Neural progenitor cell (in vitro differentiated cells): ENCODE measurements at regions not wholly inside any gene's neighbourhood (a gene's known extent, or its start where the extent isn't known, plus 50 kb on each side); places are given as distances from the start of the nearest gene placed in this dataset.

Source experiments
- DNase-seq: peaks from one replicate; pipeline ENCODE4 v3.0.0-alpha.2; 2016; ENCODE audit warnings: low spot score
- H2AFZ ChIP-seq: fragments of 200-600 bp; sonication (generic); replicated peaks from 2 replicates; pipeline ENCODE4 v1.6.1; 2016; ENCODE audit warnings: antibody characterized with exemption
- H3F3A ChIP-seq: fragments of 200-600 bp; sonication (generic); 2 replicates; pipeline ENCODE4 v1.6.1; 2016; ENCODE audit warnings: antibody characterized with exemption, low read depth
- H3K27ac ChIP-seq: fragments of 200-600 bp; sonication (generic); 2 replicates; pipeline ENCODE4 v1.5.1; 2016; ENCODE audit warnings: mild to moderate bottlenecking
- H3K27me3 ChIP-seq: fragments of 200-600 bp; sonication (generic); 2 replicates; pipeline ENCODE4 v1.6.1; 2016; ENCODE audit warnings: mild to moderate bottlenecking, moderate library complexity
- H3K36me3 ChIP-seq: fragments of 200-600 bp; sonication (generic); 2 replicates; pipeline ENCODE4 v1.5.1; 2016
- H3K4me1 ChIP-seq: fragments of 200-600 bp; sonication (generic); 2 replicates; pipeline ENCODE4 v1.6.1; 2016; ENCODE audit warnings: mixed run types
- H3K4me2 ChIP-seq: fragments of 200-600 bp; sonication (generic); 2 replicates; pipeline ENCODE4 v1.6.1; 2016
- H3K4me3 ChIP-seq: fragments of 200-600 bp; sonication (generic); 2 replicates; pipeline ENCODE4 v1.5.1; 2016
- H3K79me2 ChIP-seq: fragments of 200-600 bp; sonication (generic); 2 replicates; pipeline ENCODE4 v1.6.1; 2016; ENCODE audit warnings: low read depth
- H3K9ac ChIP-seq: fragments of 200-600 bp; sonication (generic); 2 replicates; pipeline ENCODE4 v1.6.1; 2016
- H3K9me3 ChIP-seq: fragments of 200-600 bp; sonication (generic); 2 replicates; pipeline ENCODE4 v1.5.1; 2016; ENCODE audit warnings: low read depth
- H4K20me1 ChIP-seq: fragments of 200-600 bp; sonication (generic); 2 replicates; pipeline ENCODE4 v1.6.1; 2016; ENCODE audit warnings: low read depth
- H3K27ac Mint-ChIP-seq: 3 replicates; pipeline ENCODE4 v1.8.0; 2021; ENCODE audit warnings: mixed read lengths
- H3K27me3 Mint-ChIP-seq: 2 replicates; pipeline ENCODE4 v1.8.0; 2022; ENCODE audit warnings: low read depth, mild to moderate bottlenecking, inconsistent platforms, moderate library complexity, mixed read lengths; ENCODE audit not compliant: insufficient read depth
- H3K36me3 Mint-ChIP-seq: 3 replicates; pipeline ENCODE4 v1.8.0; 2021; ENCODE audit warnings: mixed read lengths
- H3K4me1 Mint-ChIP-seq: 3 replicates; pipeline ENCODE4 v1.8.0; 2021; ENCODE audit warnings: mixed read lengths
- H3K4me3 Mint-ChIP-seq: 3 replicates; pipeline ENCODE4 v1.8.0; 2021; ENCODE audit warnings: mild to moderate bottlenecking, moderate library complexity, mixed read lengths
- H3K9me3 Mint-ChIP-seq: 3 replicates; pipeline ENCODE4 v1.8.0; 2020; ENCODE audit warnings: mixed read lengths
- CTCF ChIP-seq: fragments of 200-600 bp; sonication (generic); IDR thresholded peaks from 2 replicates; pipeline ENCODE4 v1.5.1; 2017; ENCODE audit warnings: antibody characterized with exemption, mild to moderate bottlenecking
- EZH2 ChIP-seq: fragments of 200-600 bp; sonication (generic); IDR thresholded peaks from 2 replicates; pipeline ENCODE4 v1.6.1; 2017; ENCODE audit warnings: antibody characterized with exemption, mild to moderate bottlenecking, moderate library complexity
- EZH2phosphoT487 ChIP-seq: fragments of 200-600 bp; sonication (generic); IDR thresholded peaks from 2 replicates; pipeline ENCODE4 v1.6.1; 2017; ENCODE audit warnings: antibody characterized with exemption

DNA sequence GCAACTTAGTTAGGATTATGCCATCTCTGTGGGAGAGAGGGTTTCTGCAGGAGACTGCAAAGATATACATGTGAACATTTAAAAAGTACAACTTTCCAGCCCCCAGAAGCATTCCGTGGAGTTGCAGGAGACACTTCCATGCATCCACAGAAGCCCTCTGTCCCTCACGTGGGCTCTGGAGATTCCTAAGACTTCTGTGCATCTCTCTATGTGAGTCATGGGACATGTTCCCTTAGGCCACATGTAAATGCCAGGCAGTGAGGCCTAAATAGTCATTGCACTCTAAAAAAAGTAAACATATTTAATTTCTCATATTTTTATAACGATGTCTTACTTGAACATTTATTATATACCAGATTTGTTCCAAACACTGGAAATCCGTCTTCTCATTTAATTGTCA lies 126.5 kb upstream of the ROPN1 start:
- Histone ChIP-seq H3K79me2 (no peaks in the 10 kb centered on the region), H3K4me2 (no peak overlapping the region), H4K20me1 (no peaks in the 10 kb centered on the region), H3F3A (no peaks in the 10 kb centered on the region), H3K4me1 (no peaks in the 10 kb centered on the region), H2AFZ (no peak overlapping the region), H3K9ac (no peak overlapping the region), H3K4me3 (no peak overlapping the region), H3K27ac (no peak overlapping the region), H3K27me3 (no peaks in the 10 kb centered on the region), H3K9me3 (no peaks in the 10 kb centered on the region), H3K36me3 (no peaks in the 10 kb centered on the region)
- no peak for TF ChIP-seq EZH2phosphoT487
- no peak for TF ChIP-seq CTCF
- no peak for TF ChIP-seq EZH2
- Mint-ChIP-seq H3K27me3 (peaks cover 2% of the 10 kb centered on the region), H3K36me3 (no peaks in the 10 kb centered on the region), H3K4me1 (peaks cover 18% of the 10 kb centered on the region), H3K9me3 (peaks cover 2% of the 10 kb centered on the region), H3K4me3 (no peak overlapping the region), H3K27ac (no peak overlapping the region)
- no peak for DNase-seq

DNA sequence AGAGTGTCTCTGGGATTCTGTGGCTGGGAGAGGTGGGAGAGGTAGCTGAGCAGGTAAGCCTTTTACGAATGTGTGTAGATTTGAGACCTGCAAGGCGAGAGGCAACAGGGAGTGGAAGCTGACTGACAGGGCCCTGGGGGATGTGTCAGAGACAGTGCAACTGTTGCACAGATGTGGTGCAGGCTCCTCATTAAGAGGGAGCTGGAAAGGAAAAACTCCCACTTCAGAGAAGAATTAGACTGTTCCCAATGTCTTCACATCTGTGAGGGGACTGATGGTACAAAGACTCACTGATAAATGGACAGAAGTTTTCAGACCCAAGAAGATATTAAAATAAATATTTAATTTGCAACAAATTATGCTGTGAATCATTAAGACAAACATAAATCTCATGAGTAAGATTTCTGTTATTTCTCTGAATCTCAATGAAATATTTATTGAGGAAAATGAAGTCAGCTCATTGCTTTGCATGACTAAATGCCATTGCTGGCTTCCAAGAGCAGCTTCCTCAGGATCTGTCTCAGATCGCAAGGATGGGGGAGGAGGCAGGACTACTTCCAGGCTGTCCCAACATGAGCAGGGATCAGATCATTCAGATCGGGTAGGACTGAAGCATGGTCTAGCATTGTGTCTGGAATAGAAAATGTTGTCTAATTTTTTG lies 127.3 kb upstream of the ROPN1 start:
- Histone ChIP-seq H3F3A (no peaks in the 10 kb centered on the region), H3K9ac (no peak overlapping the region), H2AFZ (no peak overlapping the region), H3K36me3 (no peaks in the 10 kb centered on the region), H3K4me1 (no peaks in the 10 kb centered on the region), H3K79me2 (no peaks in the 10 kb centered on the region), H3K27ac (no peak overlapping the region), H3K4me3 (no peak overlapping the region), H3K27me3 (no peaks in the 10 kb centered on the region), H3K4me2 (no peak overlapping the region), H3K9me3 (no peaks in the 10 kb centered on the region), H4K20me1 (no peaks in the 10 kb centered on the region)
- peaks cover 2% of the 10 kb centered on the region for H3K27me3 Mint-ChIP-seq
- no peaks in the 10 kb centered on the region for H3K36me3 Mint-ChIP-seq
- no peak overlapping the region for H3K4me3 Mint-ChIP-seq
- H3K4me1 Mint-ChIP-seq: peaks cover 18% of the 10 kb centered on the region
- no peak for DNase-seq
- peaks cover 2% of the 10 kb centered on the region for H3K9me3 Mint-ChIP-seq
- TF ChIP-seq EZH2phosphoT487 (no peak), EZH2 (no peak), CTCF (no peak)
- H3K27ac Mint-ChIP-seq: no peak overlapping the region

DNA sequence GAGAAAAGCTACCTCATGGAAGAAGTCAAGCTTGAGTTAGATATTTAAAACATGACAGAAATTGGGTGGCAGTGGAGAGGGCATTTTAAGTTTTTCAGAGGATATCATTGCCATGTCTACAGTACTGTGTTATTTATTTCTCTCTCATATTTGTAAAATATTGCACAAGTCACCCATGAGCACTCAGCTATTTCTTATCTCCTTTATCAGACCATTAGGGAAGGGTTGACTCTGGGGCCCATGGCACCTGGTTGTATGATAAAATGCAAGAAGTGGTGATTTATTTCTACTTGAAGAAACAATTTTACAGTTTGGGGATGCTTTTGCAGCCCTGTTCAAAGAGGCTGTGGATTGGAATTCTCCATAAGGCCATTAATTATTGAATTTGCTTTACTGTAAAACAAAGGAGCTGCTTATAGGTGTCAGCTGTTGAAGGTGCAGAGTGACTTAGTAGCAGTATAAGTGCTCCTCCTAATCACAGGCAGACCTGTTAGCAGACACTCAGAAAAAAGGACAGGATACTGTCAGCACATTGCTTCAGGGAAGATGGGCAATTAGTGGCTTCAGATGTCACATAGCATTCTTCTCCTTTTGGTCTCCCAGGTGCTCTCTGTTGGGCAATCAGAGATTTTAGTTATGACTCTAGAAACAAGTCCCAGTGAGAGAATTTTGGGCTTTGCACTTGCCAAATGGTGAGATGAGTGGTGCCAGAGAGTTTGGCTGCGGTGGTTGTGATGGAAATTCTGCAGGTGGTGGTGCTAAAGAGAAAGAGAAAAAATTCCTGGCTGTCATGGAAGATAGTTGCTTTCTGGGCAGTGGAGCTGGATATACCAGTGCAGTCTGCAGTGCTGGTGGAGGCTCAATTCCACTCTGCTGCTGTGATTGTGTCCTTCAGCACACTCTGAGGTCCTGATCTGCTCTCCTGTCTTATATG lies 129.7 kb upstream of the ROPN1 start:
- Mint-ChIP-seq H3K4me3 (no peak overlapping the region), H3K9me3 (peaks cover 2% of the 10 kb centered on the region), H3K27me3 (peaks cover 2% of the 10 kb centered on the region), H3K27ac (no peak overlapping the region), H3K4me1 (peaks cover 13% of the 10 kb centered on the region), H3K36me3 (no peaks in the 10 kb centered on the region)
- no peaks in the 10 kb centered on the region for H3K4me1 ChIP-seq
- no peaks in the 10 kb centered on the region for H3K79me2 ChIP-seq
- H3K27ac ChIP-seq: no peak overlapping the region
- no peaks in the 10 kb centered on the region for H3K27me3 ChIP-seq
- H2AFZ ChIP-seq: no peak overlapping the region
- H3K9ac ChIP-seq: no peak overlapping the region
- H3F3A ChIP-seq: no peaks in the 10 kb centered on the region
- DNase-seq: no peak
- H3K4me2 ChIP-seq: no peak overlapping the region
- H3K36me3 ChIP-seq: no peaks in the 10 kb centered on the region
- TF ChIP-seq EZH2 (no peak), EZH2phosphoT487 (no peak), CTCF (no peak)
- no peak overlapping the region for H3K4me3 ChIP-seq
- H4K20me1 ChIP-seq: no peaks in the 10 kb centered on the region
- no peaks in the 10 kb centered on the region for H3K9me3 ChIP-seq
